ENCODE measurements at regions not wholly inside any gene's neighbourhood (a gene's known extent, or its start where the extent isn't known, plus 50 kb on each side); places are given as distances from the start of the nearest gene placed in this dataset.

DNA sequence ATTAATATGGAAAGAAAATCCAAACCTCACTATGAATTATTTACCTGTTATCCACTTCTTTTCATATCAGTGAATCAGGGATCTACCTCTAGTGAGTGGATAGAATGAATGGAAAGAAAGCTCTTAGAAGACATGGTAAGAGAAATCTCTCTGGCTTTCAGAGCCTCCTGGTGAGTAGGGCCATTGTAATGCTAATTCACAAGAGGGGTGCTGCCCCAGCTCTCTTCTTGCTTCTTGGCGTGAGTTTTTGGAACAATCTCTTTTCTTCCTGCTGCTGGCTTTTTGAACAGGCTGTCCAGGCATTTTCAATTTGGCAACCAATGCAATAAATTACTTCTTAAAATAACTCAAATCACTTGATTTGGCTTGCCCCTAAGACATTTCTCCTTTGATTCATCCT, 49.9 kb upstream of the KCNN2 start:
- no peak for TF ChIP-seq ARNTL (CRISPR knock-in tag; IDR thresholded peaks at IDR 0.05; ENCODE audit: borderline replicate concordance, low read depth)
- TF ChIP-seq RARB (CRISPR knock-in tag; IDR thresholded peaks at IDR 0.05) = no peak
- TF ChIP-seq SNAI2 (CRISPR knock-in tag; IDR thresholded peaks at IDR 0.05) = no peak
- no peak for TF ChIP-seq GLIS3 (CRISPR knock-in tag; IDR thresholded peaks at IDR 0.05)

Data from SK-N-SH treated with all-trans-retinoic acid at 6 μM for 48 hours (cell line).